ENCODE measurements at regions not wholly inside any gene's neighbourhood (a gene's known extent, or its start where the extent isn't known, plus 50 kb on each side); places are given as distances from the start of the nearest gene placed in this dataset.

- Histone ChIP-seq H3K27me3 (no peaks in the 10 kb centered on the region), H3K9me3 (no peaks in the 10 kb centered on the region), H3K4me3 (no peak overlapping the region), H3K27ac (no peak overlapping the region), H3K4me1 (no peaks in the 10 kb centered on the region), H3K36me3 (ENCODE audit: low read depth, missing control alignments) (no peaks in the 10 kb centered on the region)
- intact Hi-C loops (cut with DNase I; ENCODE audit: low total_unique reads), result no loop called here
- no peak for DNase-seq
- 87 to 88% methylated on average over 7 of the region's 7 CpGs for WGBS, 2 donors
- TF ChIP-seq POLR2A (IDR thresholded peaks at IDR 0.05), result no peak
- TF ChIP-seq, protein P1, sequence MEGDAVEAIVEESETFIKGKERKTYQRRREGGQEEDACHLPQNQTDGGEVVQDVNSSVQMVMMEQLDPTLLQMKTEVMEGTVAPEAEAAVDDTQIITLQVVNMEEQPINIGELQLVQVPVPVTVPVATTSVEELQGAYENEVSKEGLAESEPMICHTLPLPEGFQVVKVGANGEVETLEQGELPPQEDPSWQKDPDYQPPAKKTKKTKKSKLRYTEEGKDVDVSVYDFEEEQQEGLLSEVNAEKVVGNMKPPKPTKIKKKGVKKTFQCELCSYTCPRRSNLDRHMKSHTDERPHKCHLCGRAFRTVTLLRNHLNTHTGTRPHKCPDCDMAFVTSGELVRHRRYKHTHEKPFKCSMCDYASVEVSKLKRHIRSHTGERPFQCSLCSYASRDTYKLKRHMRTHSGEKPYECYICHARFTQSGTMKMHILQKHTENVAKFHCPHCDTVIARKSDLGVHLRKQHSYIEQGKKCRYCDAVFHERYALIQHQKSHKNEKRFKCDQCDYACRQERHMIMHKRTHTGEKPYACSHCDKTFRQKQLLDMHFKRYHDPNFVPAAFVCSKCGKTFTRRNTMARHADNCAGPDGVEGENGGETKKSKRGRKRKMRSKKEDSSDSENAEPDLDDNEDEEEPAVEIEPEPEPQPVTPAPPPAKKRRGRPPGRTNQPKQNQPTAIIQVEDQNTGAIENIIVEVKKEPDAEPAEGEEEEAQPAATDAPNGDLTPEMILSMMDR (IDR thresholded peaks at IDR 0.05), result no peak
These were observed 169.1 kb upstream of the ARHGEF26 start for GRCh38 chr3:153952091-153952490.

DNA sequence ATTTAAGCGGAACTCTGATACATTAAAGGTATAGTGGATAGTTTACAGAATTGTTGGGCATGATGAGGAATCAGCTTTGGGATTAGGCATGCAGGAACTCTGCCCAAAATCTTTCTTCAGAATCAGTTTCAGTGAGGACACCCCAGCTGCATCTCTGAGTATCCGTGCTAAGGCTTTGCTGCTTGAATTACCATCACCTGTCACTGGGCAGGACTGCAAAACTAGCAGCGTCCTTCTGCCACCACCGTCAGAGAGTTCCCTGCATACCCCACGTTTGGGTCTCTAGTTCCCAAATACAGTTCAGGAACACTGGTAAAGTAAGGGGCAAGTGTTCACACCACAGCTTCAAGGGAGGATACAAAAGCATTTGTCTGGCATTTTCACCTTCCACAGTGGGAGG is 164.6 kb upstream of the ARHGEF26 start:
- H3K9me3 ChIP-seq, result no peaks in the 10 kb centered on the region
- H3K36me3 ChIP-seq (ENCODE audit: low read depth, missing control alignments), result no peaks in the 10 kb centered on the region
- intact Hi-C loops (cut with DNase I; ENCODE audit: low total_unique reads), result no loop called here
- DNase-seq, result no peak
- no peaks in the 10 kb centered on the region for H3K27me3 ChIP-seq
- 63 to 68% methylated on average over 5 of the region's 5 CpGs for WGBS, 2 donors
- no peak overlapping the region for H3K4me3 ChIP-seq
- TF ChIP-seq POLR2A (IDR thresholded peaks at IDR 0.05), result no peak
- TF ChIP-seq, protein P1 (IDR thresholded peaks at IDR 0.05), result no peak
- H3K27ac ChIP-seq, result no peak overlapping the region
- H3K4me1 ChIP-seq, result no peaks in the 10 kb centered on the region

DNA sequence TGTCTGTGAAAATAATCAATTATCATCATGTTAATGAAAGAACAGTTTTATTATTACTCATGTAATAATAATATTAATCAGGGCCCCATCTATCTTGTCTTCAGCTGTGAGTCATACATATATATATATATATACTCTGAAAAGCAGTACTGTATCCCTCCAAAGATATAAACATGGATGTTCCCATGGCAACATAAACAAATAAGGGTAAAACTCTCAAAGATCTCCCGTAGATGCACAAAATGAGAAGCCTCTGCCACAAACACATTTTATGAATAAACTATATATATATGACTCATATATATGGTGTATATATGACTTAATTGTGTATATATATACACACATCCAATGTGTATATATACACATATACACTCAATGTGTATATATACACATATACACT is 163.8 kb upstream of the ARHGEF26 start:
- no peak for DNase-seq
- intact Hi-C loops (cut with DNase I; ENCODE audit: low total_unique reads), result no loop called here
- Histone ChIP-seq H3K4me1 (no peaks in the 10 kb centered on the region), H3K4me3 (no peak overlapping the region), H3K27me3 (no peaks in the 10 kb centered on the region), H3K36me3 (ENCODE audit: low read depth, missing control alignments) (no peaks in the 10 kb centered on the region), H3K27ac (no peak overlapping the region), H3K9me3 (no peaks in the 10 kb centered on the region)
- no peak for TF ChIP-seq POLR2A (IDR thresholded peaks at IDR 0.05)
- TF ChIP-seq, protein P1 (IDR thresholded peaks at IDR 0.05), result no peak
- WGBS, 2 donors, result 85 to 90% methylated on average over 1 of the region's 1 CpG

GRCh38 chr3:153958635-153959595 is 162.3 kb upstream of the ARHGEF26 start:
- no peaks in the 10 kb centered on the region for H3K4me1 ChIP-seq
- intact Hi-C loops (cut with DNase I; ENCODE audit: low total_unique reads), result no loop called here
- H3K27me3 ChIP-seq, result no peaks in the 10 kb centered on the region
- no peak for TF ChIP-seq POLR2A (IDR thresholded peaks at IDR 0.05)
- TF ChIP-seq, protein P1 (IDR thresholded peaks at IDR 0.05), result no peak
- H3K4me3 ChIP-seq, result no peak overlapping the region
- 69 to 71% methylated on average over 9 of the region's 9 CpGs for WGBS, 2 donors
- no peak overlapping the region for H3K27ac ChIP-seq
- DNase-seq, result no peak
- H3K36me3 ChIP-seq (ENCODE audit: low read depth, missing control alignments), result no peaks in the 10 kb centered on the region
- H3K9me3 ChIP-seq, result no peaks in the 10 kb centered on the region

Measured in testis (tissue), 2 donors.